ENCODE measurements at regions not wholly inside any gene's neighbourhood (a gene's known extent, or its start where the extent isn't known, plus 50 kb on each side); places are given as distances from the start of the nearest gene placed in this dataset.

DNA sequence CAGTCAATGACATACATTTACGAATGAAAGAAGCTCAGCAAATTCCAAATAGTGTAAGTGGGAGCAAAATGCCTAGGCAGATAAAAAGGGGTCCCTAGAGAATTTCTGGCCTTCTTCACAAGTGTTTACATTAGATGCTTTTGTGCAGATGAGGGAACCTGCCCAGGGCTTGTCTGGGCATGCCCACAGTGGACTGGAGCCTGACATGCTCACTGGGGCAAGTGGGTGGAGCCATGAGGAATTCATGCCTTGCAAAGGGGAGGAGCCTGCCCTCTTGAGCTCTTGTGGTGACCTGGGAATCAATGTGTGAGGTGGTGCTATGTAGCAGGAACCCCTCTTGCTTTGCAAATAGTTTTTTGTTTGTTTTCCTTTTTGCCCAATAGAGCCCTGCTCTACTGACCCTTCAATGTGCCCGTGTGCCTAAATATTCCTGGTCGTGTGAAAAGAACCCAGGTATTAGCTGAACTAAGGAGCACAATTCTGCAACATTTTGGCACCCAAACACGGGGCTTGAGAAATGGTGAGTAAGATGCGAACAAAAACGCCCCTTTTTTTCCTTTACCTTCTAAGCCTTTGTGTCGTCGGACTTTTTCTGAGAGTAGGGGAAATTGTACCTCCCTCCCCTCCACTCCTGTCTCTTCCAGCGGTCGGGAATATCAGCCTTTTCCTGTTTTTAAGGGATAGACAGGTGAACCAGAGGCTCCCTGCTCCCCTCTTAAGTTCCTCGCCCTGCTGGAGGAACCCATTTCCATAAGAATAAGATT, 433.8 kb upstream of the CDH9 start (continued):
- TF ChIP-seq TCF12 (IDR thresholded peaks at IDR 0.05; ENCODE audit: low read depth, low read length) (no peak), SP1 (IDR thresholded peaks at IDR 0.05; ENCODE audit: low read depth, low read length) (0 out of 2 replicates have a peak, but pooled peaks have one; percentile 12), CREB1 (IDR thresholded peaks at IDR 0.05) (no peak), FOSL1 (IDR thresholded peaks at IDR 0.05; ENCODE audit: insufficient read depth, low read depth, low read length) (no peak), RFX5 (IDR thresholded peaks at IDR 0.05; ENCODE audit: borderline replicate concordance, low read depth, low read length) (no peak)

All from H1 (cell line).